HepG2 (cell line): ENCODE measurements at regions not wholly inside any gene's neighbourhood (a gene's known extent, or its start where the extent isn't known, plus 50 kb on each side); places are given as distances from the start of the nearest gene placed in this dataset.

ENCODE experiments used
- ATAC-seq: fragments of 200-7000 bp; cut with Tn5 transposase; 3 replicates; pipeline ENCODE4 v1.9.1; 2020; ENCODE audit warnings: mild to moderate bottlenecking, moderate library complexity
- BruUV-seq: library from RNA; stranded (reverse); fragments of 400-500 nt; replicated peaks from 2 replicates; lab custom pipeline; 2021; lab: Mats Ljungman, UMichigan
- CTCF ChIA-PET: fragments of 300-600 bp; formaldehyde crosslinking; extraction: SDS; loops from one replicate; lab custom pipeline; 2021; ENCODE audit warnings: low total read pairs, inconsistent platforms, low intra/inter-chr PET ratio; lab: Yijun Ruan, JAX
- POLR2A ChIA-PET: fragments of 350-600 bp; sonication (Branson Sonifier 250); formaldehyde crosslinking; loops from one replicate; lab custom pipeline; 2020; ENCODE audit warnings: antibody characterized with exemption, inconsistent platforms; lab: Yijun Ruan, JAX
- DNase-seq: peaks from one replicate; pipeline ENCODE4 v3.0.0-alpha.2; 2015; ENCODE audit warnings: low spot score
- FAIRE-seq: peaks from 3 replicates; lab custom pipeline; 2011; peaks lifted over from hg19 to GRCh38; lab: Jason Lieb, UNC
- H2AFZ ChIP-seq: one replicate; pipeline ENCODE4 v1.6.1; 2011; ENCODE audit warnings: low read length, inconsistent platforms
- H3K27ac ChIP-seq: fragments of 300-600 bp; 3 replicates; pipeline ENCODE4 v1.8.0; 2011; ENCODE audit warnings: mixed run types, mild to moderate bottlenecking, mixed read lengths, low read length, inconsistent platforms; ENCODE audit not compliant: insufficient read depth; ENCODE audit errors: extremely low read length
- H3K27me3 ChIP-seq, 2 experiments: fragments of 200-600 bp in 1 of 2; 2 replicates in 1 of 2; 3 replicates in 1 of 2; pipeline versions ENCODE4 v1.6.0 to v1.8.0; 2011; ENCODE audit warnings: low read length in 2 of 2, mild to moderate bottlenecking in 2 of 2, moderate library complexity in 2 of 2, inconsistent platforms in 1 of 2; ENCODE audit not compliant: insufficient read depth in 2 of 2, control insufficient read depth in 1 of 2
- H3K36me3 ChIP-seq, 2 experiments: fragments of 200-600 bp in 1 of 2; replicated peaks in 1 of 2; 2 replicates in 1 of 2; 3 replicates in 1 of 2; pipeline versions ENCODE4 v1.5.1 to v1.8.0; 2011; ENCODE audit warnings: low read length in 2 of 2, inconsistent platforms in 1 of 2; ENCODE audit not compliant: insufficient read depth in 2 of 2, control insufficient read depth in 1 of 2
- H3K4me1 ChIP-seq: 2 replicates; pipeline ENCODE4 v1.5.1; 2012; ENCODE audit warnings: low read length, inconsistent platforms; ENCODE audit not compliant: insufficient read depth
- H3K4me2 ChIP-seq: 2 replicates; pipeline ENCODE4 v1.6.0; 2011; ENCODE audit warnings: low read depth, low read length, inconsistent platforms
- H3K4me3 ChIP-seq, 3 experiments: fragments of 200-600 bp in 1 of 3; sonication (generic), shearing (Covaris generic) in 1 of 3; replicated peaks in 1 of 3; 2 replicates each; pipeline ENCODE4 v1.5.1; 2011 to 2016; ENCODE audit warnings: low read length in 3 of 3, inconsistent platforms in 2 of 3, low read depth in 2 of 3, mild to moderate bottlenecking in 2 of 3, control low read depth in 1 of 3, mixed read lengths in 1 of 3; ENCODE audit not compliant: insufficient read depth in 1 of 3
- H3K79me2 ChIP-seq: one replicate; pipeline ENCODE4 v1.6.1; 2011; ENCODE audit warnings: low read length, inconsistent platforms; ENCODE audit not compliant: insufficient read depth
- H3K9ac ChIP-seq: 2 replicates; pipeline ENCODE4 v1.6.0; 2011; ENCODE audit warnings: mild to moderate bottlenecking, low read depth, low read length, inconsistent platforms; ENCODE audit not compliant: insufficient read depth
- H3K9me3 ChIP-seq: 2 replicates; pipeline ENCODE4 v1.5.1; 2012; ENCODE audit warnings: mild to moderate bottlenecking, low read length
- H4K20me1 ChIP-seq: 2 replicates; pipeline ENCODE4 v1.6.0; 2011; ENCODE audit warnings: inconsistent platforms, mild to moderate bottlenecking, low read length, moderate library complexity; ENCODE audit not compliant: insufficient read depth
- ATRX ChIP-seq: sonication (generic); formaldehyde crosslinking; IDR thresholded peaks from 2 replicates; pipeline ENCODE4 v1.4.0; 2020; ENCODE audit warnings: missing genetic modification reagents, borderline replicate concordance
- FOXC1 ChIP-seq: sonication (generic); formaldehyde crosslinking; IDR thresholded peaks from 2 replicates; pipeline ENCODE4 v1.8.0; 2022; ENCODE audit warnings: mild to moderate bottlenecking, missing genetic modification reagents, borderline replicate concordance
- HMGXB3 ChIP-seq: sonication (generic); formaldehyde crosslinking; IDR thresholded peaks from 2 replicates; pipeline ENCODE4 v1.4.0; 2020; ENCODE audit warnings: missing genetic modification reagents, borderline replicate concordance
- HOXA7 ChIP-seq: sonication (generic); formaldehyde crosslinking; IDR thresholded peaks from 2 replicates; pipeline ENCODE4 v1.8.1; 2022; ENCODE audit warnings: mild to moderate bottlenecking, missing genetic modification reagents, moderate library complexity
- PRMT3 ChIP-seq: sonication (generic); formaldehyde crosslinking; IDR thresholded peaks from 2 replicates; pipeline ENCODE4 v1.8.1; 2022; ENCODE audit warnings: low read depth, mild to moderate bottlenecking, moderate library complexity, missing genetic modification reagents, borderline replicate concordance
- SMAD1 ChIP-seq: sonication (generic); formaldehyde crosslinking; IDR thresholded peaks from 2 replicates; pipeline ENCODE4 v1.4.0; 2020; ENCODE audit warnings: missing genetic modification reagents, low read depth, mild to moderate bottlenecking, borderline replicate concordance
- THAP8 ChIP-seq: sonication (generic); formaldehyde crosslinking; IDR thresholded peaks from 2 replicates; pipeline ENCODE4 v1.5.1; 2020; ENCODE audit warnings: missing genetic modification reagents, mild to moderate bottlenecking, borderline replicate concordance
- ZFP41 ChIP-seq: sonication (generic); formaldehyde crosslinking; IDR thresholded peaks from 2 replicates; pipeline ENCODE4 v1.4.0; 2020; ENCODE audit warnings: mild to moderate bottlenecking, missing genetic modification reagents, borderline replicate concordance
- ZNF253 ChIP-seq: sonication (generic); formaldehyde crosslinking; IDR thresholded peaks from 2 replicates; pipeline ENCODE4 v1.8.0; 2022; ENCODE audit warnings: mild to moderate bottlenecking, missing genetic modification reagents, borderline replicate concordance
- ZNF530 ChIP-seq: sonication (generic); formaldehyde crosslinking; IDR thresholded peaks from 2 replicates; pipeline ENCODE4 v1.5.0; 2020; ENCODE audit warnings: low read depth, mild to moderate bottlenecking, missing genetic modification reagents
- ZNF768 ChIP-seq: sonication (generic); formaldehyde crosslinking; IDR thresholded peaks from 2 replicates; pipeline ENCODE4 v1.4.0; 2020; ENCODE audit warnings: missing genetic modification reagents
- WGBS: methylation state at CpG from one replicate; pipeline ENCODE4 v1.1.6; 2017; ENCODE audit warnings: low lambda C conversion rate; 5-methylcytosine and 5-hydroxymethylcytosine counted together
- in situ Hi-C: cut with HindIII; loops from 2 replicates; pipeline ENCODE4 v1.10.0; 2017; ENCODE audit warnings: low pct_unique_long_range_greater_than_20kb; ENCODE audit not compliant: extremely low pct_ligation_motif_present
- intact Hi-C: fragments of 100-400 bp; cut with micrococcal nuclease; formaldehyde crosslinking; loops from one replicate; pipeline ENCODE4 v1.10.0; 2022; ENCODE audit not compliant: unreplicated experiment

DNA sequence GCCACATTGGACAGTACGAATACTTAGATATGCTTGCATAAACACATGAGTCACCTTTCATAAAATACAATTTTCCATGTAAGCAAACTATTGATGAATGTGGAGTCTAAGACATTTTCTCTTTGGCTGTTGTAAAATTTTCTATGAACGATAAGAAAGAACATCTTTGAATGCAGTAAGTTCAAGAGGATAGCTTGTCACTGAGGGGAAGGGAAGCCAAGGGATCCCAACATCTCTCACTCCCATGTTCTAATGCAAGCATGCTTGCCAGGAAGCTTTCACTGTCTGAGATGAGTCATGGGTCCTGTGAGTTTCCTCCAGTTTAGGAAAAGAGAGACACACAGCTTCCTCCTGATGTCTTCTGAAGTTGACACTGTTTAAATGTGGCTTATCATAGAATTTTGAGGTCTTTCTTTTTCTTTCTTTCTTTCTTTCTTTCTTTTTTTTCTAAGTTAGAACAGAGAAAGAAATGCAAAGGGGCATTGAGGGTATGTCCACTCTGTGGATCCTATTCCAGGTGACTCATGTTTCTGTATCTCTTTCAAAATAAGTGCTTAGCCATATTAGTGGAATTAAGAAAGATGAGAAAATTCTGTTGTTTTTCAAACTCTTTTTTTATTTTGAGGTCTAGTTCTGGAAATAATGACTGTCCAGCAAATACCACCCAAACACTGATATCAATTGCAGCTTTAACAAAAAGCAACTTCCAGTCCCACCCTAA, 146.6 kb downstream of the RDH14 start:
- H3K36me3 ChIP-seq, result no peaks in the 10 kb centered on the region
- no peak for TF ChIP-seq ZNF768
- TF ChIP-seq FOXC1 (CRISPR knock-in tag), result no peak
- no peak for TF ChIP-seq ZNF530 (CRISPR knock-in tag)
- no peak for TF ChIP-seq SMAD1 (CRISPR knock-in tag)
- no peak for TF ChIP-seq HOXA7 (CRISPR knock-in tag)
- TF ChIP-seq ATRX (CRISPR knock-in tag), result no peak
- no peak for TF ChIP-seq ZNF253
- TF ChIP-seq ZFP41 (CRISPR knock-in tag), result no peak
- TF ChIP-seq THAP8 (CRISPR knock-in tag), result no peak
- no peak for TF ChIP-seq PRMT3 (CRISPR knock-in tag)
- TF ChIP-seq HMGXB3, result no peak
- H3K27ac ChIP-seq, result no peak overlapping the region
- BruUV-seq, result no TSS peak
- in situ Hi-C loops (no loop called here), intact Hi-C loops (no loop called here)
- no peak overlapping the region for H3K9ac ChIP-seq
- H3K4me1 ChIP-seq, result no peaks in the 10 kb centered on the region
- H2AFZ ChIP-seq, result no peak overlapping the region
- H3K4me2 ChIP-seq, result no peak overlapping the region
- H3K4me3 ChIP-seq, result no peak overlapping the region
- H4K20me1 ChIP-seq, result no peaks in the 10 kb centered on the region
- H3K9me3 ChIP-seq, result no peaks in the 10 kb centered on the region
- CTCF ChIA-PET, result no interaction called here
- ATAC-seq (no peak), FAIRE-seq (no peak), DNase-seq (no peak)
- POLR2A ChIA-PET, result no interaction called here
- WGBS, result 1% methylated on average over 2 of the region's 2 CpGs
- H3K27me3 ChIP-seq, result no peaks in the 10 kb centered on the region
- H3K79me2 ChIP-seq, result no peaks in the 10 kb centered on the region
